ENCODE measurements at regions not wholly inside any gene's neighbourhood (a gene's known extent, or its start where the extent isn't known, plus 50 kb on each side); places are given as distances from the start of the nearest gene placed in this dataset.

GRCh38 chr3:117537949-117538348, 828.4 kb downstream of the TUSC7 start:
- TF ChIP-seq CTCF (conservative IDR thresholded peaks at IDR 0.05; ENCODE audit: low read depth in 2 of 2) (no peak), EZH2 (IDR thresholded peaks at IDR 0.05; ENCODE audit: low read depth, unreplicated experiment) (no peak), POLR2AphosphoS5 (IDR thresholded peaks at IDR 0.05; ENCODE audit: low read depth) (no peak), EZH2phosphoT487 (IDR thresholded peaks at IDR 0.05; ENCODE audit: unreplicated experiment) (no peak), REST (IDR thresholded peaks at IDR 0.05; ENCODE audit: unreplicated experiment) (no peak), NANOG (IDR thresholded peaks at IDR 0.05; ENCODE audit: borderline replicate concordance) (no peak)

Measured in GM23338 (cell line).